PFSK-1 (cell line): ENCODE measurements at regions not wholly inside any gene's neighbourhood (a gene's known extent, or its start where the extent isn't known, plus 50 kb on each side); places are given as distances from the start of the nearest gene placed in this dataset.

ENCODE experiments used
- FOXP2 ChIP-seq: optimal IDR thresholded peaks from 2 replicates; pipeline ENCODE3; 2011; ENCODE audit warnings: borderline replicate concordance, control low read depth, inconsistent platforms; ENCODE audit not compliant: insufficient read depth; ENCODE audit errors: extremely low read length, extremely low read depth
- POLR2AphosphoS5 ChIP-seq: IDR thresholded peaks from 2 replicates; pipeline ENCODE4 v1.6.1; 2012; ENCODE audit warnings: low read depth, mild to moderate bottlenecking, control low read depth, low read length, moderate library complexity
- REST ChIP-seq, 2 experiments: IDR thresholded peaks; 2 replicates each; pipeline versions ENCODE4 v1.6.1 to v1.8.0; 2011 to 2012; ENCODE audit warnings: low read depth in 2 of 2, low read length in 2 of 2, control low read depth in 1 of 2, inconsistent platforms in 1 of 2, mild to moderate bottlenecking in 1 of 2, moderate library complexity in 1 of 2; ENCODE audit not compliant: insufficient read depth in 1 of 2
- SIN3A ChIP-seq: IDR thresholded peaks from 2 replicates; pipeline ENCODE4 v1.6.1; 2012; ENCODE audit warnings: mild to moderate bottlenecking, low read length, moderate library complexity, borderline replicate concordance; ENCODE audit not compliant: insufficient read depth
- TAF1 ChIP-seq: IDR thresholded peaks from 2 replicates; pipeline ENCODE4 v1.6.1; 2012; ENCODE audit warnings: low read length, control low read depth, borderline replicate concordance; ENCODE audit not compliant: insufficient read depth

- TF ChIP-seq POLR2AphosphoS5, result no peak
- TF ChIP-seq REST (IDR thresholded peaks at IDR 0.05; ENCODE audit: insufficient read depth in 1 of 2, low read depth in 2 of 2, low read length in 2 of 2), result no peak
- no peak for TF ChIP-seq TAF1
- TF ChIP-seq SIN3A, result no peak
- TF ChIP-seq FOXP2, result no peak
These were observed 132.9 kb upstream of the FOXF1 start for GRCh38 chr16:86377251-86378022.
